ENCODE measurements at regions not wholly inside any gene's neighbourhood (a gene's known extent, or its start where the extent isn't known, plus 50 kb on each side); places are given as distances from the start of the nearest gene placed in this dataset.

DNA sequence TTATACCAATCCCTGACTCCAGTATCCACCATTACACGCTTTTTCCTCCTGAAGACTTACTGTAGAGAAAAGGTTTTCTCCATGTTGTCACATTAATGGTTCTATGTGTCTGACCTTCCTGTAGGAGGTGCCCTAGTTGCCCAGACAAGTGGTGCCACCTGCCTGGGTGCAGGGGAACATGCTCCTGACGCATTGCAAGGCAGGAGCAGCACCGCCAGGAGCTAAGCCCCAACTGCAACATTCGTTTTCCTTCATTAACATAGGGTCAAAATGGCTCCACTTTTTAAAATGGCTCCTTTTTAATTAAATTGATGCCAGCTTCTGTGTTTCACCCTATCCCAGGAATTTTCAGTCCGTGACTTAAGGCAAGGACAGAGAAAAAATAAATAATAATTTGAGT lies 220.1 kb upstream of the SAMSN1 start:
- no peak overlapping the region for H3K27ac ChIP-seq (ENCODE audit: low read length)

DNA sequence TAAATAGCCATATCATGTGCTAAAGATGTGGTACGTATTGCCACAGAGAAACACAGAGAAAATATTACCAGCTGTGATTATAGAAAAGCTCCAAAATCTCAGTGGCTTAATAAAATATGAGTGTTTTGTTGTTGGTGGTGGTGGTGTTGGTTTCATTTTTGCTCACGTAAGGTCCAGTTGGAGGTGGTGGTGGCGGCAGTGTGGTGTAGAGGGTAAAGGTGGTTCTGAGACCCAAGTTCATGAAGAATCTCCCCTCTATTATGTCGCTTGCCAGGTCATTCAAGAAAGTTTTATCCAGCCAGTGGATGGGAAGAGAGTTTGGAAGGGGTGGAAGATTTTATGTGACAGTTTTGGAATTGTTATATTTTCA lies 217.6 kb upstream of the SAMSN1 start:
- H3K27me3 ChIP-seq (ENCODE audit: control insufficient read depth, insufficient read depth, low read length) = no peaks in the 10 kb centered on the region
- H3K27ac ChIP-seq (ENCODE audit: low read length) = no peak overlapping the region
- no peak overlapping the region for H3K9ac ChIP-seq (ENCODE audit: low read length)
- no peaks in the 10 kb centered on the region for H3K4me1 ChIP-seq (ENCODE audit: control insufficient read depth, low read depth, low read length)
- no peaks in the 10 kb centered on the region for H3K36me3 ChIP-seq (ENCODE audit: control insufficient read depth, low read depth, low read length)
- no peak overlapping the region for H3K4me3 ChIP-seq (ENCODE audit: low read length)
- no peaks in the 10 kb centered on the region for H3K9me3 ChIP-seq (ENCODE audit: control insufficient read depth, low read depth, low read length)

More for the DNA sequence above, 220.1 kb upstream of the SAMSN1 start:
- H3K27me3 ChIP-seq (ENCODE audit: control insufficient read depth, insufficient read depth, low read length) = no peaks in the 10 kb centered on the region
- H3K4me1 ChIP-seq (ENCODE audit: control insufficient read depth, low read depth, low read length) = no peaks in the 10 kb centered on the region
- H3K36me3 ChIP-seq (ENCODE audit: control insufficient read depth, low read depth, low read length) = no peaks in the 10 kb centered on the region
- no peak overlapping the region for H3K4me3 ChIP-seq (ENCODE audit: low read length)
- no peaks in the 10 kb centered on the region for H3K9me3 ChIP-seq (ENCODE audit: control insufficient read depth, low read depth, low read length)
- H3K9ac ChIP-seq (ENCODE audit: low read length) = no peak overlapping the region

DNA sequence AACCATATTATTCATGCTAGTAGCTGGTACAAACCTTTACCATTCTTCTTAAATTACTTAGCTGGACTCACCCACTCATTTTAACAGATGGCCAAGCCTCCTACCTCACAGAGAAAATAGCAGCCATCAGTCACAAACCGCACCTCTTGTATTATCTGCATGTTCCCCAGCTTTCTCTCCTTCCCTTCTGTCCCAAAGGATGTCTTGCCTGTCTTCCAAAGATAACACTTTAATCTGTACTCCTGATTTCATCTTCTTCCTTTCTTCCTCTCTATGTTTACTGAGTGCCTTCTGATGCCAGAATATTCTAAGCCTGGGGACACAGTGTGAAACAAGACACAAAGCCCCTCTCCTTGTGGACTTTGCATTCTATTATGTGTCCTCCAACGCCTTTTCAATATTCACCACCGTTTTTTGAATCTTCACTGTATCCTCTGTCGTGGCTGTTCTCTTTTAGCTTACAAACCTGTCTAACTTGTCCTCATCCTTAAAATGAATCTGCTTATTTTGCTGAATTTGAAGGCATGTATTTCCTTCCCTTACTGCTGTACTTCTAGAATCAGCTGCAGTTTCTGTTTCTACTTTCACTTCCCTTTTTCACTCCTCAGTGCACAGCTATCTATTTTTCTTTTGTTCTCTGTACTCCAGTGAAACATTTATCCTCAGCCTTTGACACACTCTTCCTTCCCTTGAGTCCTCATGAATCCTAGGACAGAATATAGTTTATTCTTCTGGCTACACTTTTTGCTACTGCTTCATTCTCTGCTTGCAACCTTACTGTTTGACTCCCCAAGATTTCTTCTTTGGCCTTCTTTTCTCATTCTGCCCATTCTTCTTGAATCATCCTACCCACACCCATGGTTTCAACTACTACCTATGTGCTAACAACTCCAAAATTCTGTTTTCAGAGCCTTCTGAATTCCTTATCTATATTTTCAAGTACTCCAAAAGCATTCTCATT lies 216.9 kb upstream of the SAMSN1 start:
- no peaks in the 10 kb centered on the region for H3K4me1 ChIP-seq (ENCODE audit: control insufficient read depth, low read depth, low read length)
- H3K27me3 ChIP-seq (ENCODE audit: control insufficient read depth, insufficient read depth, low read length) = no peaks in the 10 kb centered on the region
- no peak overlapping the region for H3K9ac ChIP-seq (ENCODE audit: low read length)
- H3K27ac ChIP-seq (ENCODE audit: low read length) = no peak overlapping the region
- H3K36me3 ChIP-seq (ENCODE audit: control insufficient read depth, low read depth, low read length) = no peaks in the 10 kb centered on the region
- no peak overlapping the region for H3K4me3 ChIP-seq (ENCODE audit: low read length)
- no peaks in the 10 kb centered on the region for H3K9me3 ChIP-seq (ENCODE audit: control insufficient read depth, low read depth, low read length)

DNA sequence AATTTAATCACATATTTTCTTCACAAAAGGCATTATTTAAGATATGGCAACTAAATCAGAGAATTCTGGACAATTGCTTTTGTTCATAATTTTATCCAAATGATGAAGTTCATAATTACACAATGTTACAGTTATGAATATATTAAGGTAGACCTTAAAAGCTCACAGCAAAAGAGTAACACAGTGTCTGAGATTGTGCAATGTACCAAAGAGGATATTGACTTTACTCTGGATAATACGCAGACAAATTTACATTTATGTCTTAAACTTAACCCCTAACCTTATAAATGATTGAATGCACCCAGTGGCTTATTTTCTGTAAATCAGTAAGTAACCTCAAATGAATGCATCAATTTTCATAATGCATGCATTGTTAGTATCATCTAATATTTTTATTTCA lies 216.2 kb upstream of the SAMSN1 start:
- H3K4me3 ChIP-seq (ENCODE audit: low read length) = no peak overlapping the region
- no peaks in the 10 kb centered on the region for H3K4me1 ChIP-seq (ENCODE audit: control insufficient read depth, low read depth, low read length)
- no peak overlapping the region for H3K9ac ChIP-seq (ENCODE audit: low read length)
- no peaks in the 10 kb centered on the region for H3K36me3 ChIP-seq (ENCODE audit: control insufficient read depth, low read depth, low read length)
- no peaks in the 10 kb centered on the region for H3K9me3 ChIP-seq (ENCODE audit: control insufficient read depth, low read depth, low read length)
- no peak overlapping the region for H3K27ac ChIP-seq (ENCODE audit: low read length)
- no peaks in the 10 kb centered on the region for H3K27me3 ChIP-seq (ENCODE audit: control insufficient read depth, insufficient read depth, low read length)

DNA sequence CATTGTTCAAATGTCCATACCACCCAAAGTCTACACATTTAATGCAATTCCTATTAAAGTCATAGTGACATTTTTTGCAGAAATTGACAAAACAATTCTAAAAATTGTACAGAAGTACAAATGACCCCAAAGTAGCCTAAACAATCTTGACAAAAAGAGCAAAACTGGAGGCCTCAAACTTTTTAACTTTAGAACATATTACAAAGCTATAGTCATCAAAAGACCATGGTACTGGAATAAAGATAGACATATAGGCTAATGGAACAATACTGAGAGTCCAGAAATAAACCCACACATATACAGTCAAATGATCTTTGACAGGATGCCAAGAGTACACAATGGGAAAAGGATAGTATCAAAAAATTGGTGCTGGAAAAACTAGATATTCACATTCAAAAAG lies 213.2 kb upstream of the SAMSN1 start:
- Histone ChIP-seq H3K27me3 (ENCODE audit: control insufficient read depth, insufficient read depth, low read length) (no peaks in the 10 kb centered on the region), H3K36me3 (ENCODE audit: control insufficient read depth, low read depth, low read length) (no peaks in the 10 kb centered on the region), H3K4me3 (ENCODE audit: low read length) (no peak overlapping the region), H3K27ac (ENCODE audit: low read length) (no peak overlapping the region), H3K9ac (ENCODE audit: low read length) (no peak overlapping the region), H3K9me3 (ENCODE audit: control insufficient read depth, low read depth, low read length) (no peaks in the 10 kb centered on the region), H3K4me1 (ENCODE audit: control insufficient read depth, low read depth, low read length) (no peaks in the 10 kb centered on the region)

DNA sequence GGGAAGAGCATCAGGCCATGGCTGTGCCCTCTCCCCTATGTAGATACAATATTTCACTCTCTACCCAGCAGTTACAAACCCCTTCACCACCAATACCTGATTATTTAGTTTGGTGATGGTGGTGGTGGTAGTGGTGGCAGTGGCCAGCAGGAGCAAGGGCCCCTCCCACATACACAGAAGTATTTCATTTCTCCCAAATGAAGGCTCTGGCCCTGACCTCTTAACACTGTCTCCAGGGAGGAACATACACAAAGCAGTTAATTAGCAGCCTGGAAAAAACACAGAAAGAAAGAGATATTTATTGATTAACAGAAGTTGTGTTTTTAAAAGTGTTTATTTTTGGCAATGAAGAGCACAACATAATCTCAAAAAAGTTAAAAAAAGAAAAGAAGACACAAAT lies 212.7 kb upstream of the SAMSN1 start:
- Histone ChIP-seq H3K27me3 (ENCODE audit: control insufficient read depth, insufficient read depth, low read length) (no peaks in the 10 kb centered on the region), H3K9ac (ENCODE audit: low read length) (no peak overlapping the region), H3K27ac (ENCODE audit: low read length) (no peak overlapping the region), H3K4me1 (ENCODE audit: control insufficient read depth, low read depth, low read length) (no peaks in the 10 kb centered on the region), H3K9me3 (ENCODE audit: control insufficient read depth, low read depth, low read length) (no peaks in the 10 kb centered on the region), H3K4me3 (ENCODE audit: low read length) (no peak overlapping the region), H3K36me3 (ENCODE audit: control insufficient read depth, low read depth, low read length) (no peaks in the 10 kb centered on the region)

DNA sequence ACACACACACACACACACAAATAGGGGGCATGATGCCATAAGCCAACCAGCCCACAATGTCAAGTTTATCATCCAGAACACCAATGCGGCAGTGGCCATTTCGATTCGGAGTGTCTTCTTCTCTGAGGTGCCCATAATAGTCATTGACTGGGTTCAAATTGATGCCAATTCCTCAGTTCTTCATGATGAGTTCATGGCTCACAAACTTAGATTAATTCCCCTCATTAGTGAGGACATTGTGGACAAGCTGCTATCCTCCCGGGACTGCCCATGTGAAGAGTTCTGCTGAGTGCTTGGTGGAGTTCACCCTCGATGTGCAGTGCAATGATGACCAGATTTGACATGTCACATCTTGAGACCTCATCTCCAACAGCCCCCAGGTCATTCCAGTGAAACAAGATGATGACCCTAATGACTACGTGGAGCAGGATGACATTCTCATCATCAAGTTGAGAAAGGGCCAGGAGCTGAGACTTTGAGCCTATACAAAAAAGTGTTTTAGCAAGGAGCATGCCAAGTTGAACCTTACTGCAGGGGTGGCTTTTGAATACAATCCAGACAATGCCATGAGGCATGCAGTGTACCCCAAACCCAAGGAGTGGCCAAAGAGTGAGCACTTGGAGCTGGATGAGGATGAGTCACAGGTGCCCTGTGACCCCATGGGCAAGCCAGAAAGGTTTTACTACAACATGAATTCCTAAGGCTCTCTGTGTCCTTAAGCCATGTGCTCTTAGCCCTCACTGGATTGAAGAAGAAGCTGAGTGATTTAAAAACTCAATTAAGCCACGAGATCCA lies 211.6 kb upstream of the SAMSN1 start:
- Histone ChIP-seq H3K9me3 (ENCODE audit: control insufficient read depth, low read depth, low read length) (no peaks in the 10 kb centered on the region), H3K4me1 (ENCODE audit: control insufficient read depth, low read depth, low read length) (no peaks in the 10 kb centered on the region), H3K9ac (ENCODE audit: low read length) (no peak overlapping the region), H3K36me3 (ENCODE audit: control insufficient read depth, low read depth, low read length) (no peaks in the 10 kb centered on the region), H3K4me3 (ENCODE audit: low read length) (no peak overlapping the region), H3K27ac (ENCODE audit: low read length) (no peak overlapping the region), H3K27me3 (ENCODE audit: control insufficient read depth, insufficient read depth, low read length) (no peaks in the 10 kb centered on the region)

DNA sequence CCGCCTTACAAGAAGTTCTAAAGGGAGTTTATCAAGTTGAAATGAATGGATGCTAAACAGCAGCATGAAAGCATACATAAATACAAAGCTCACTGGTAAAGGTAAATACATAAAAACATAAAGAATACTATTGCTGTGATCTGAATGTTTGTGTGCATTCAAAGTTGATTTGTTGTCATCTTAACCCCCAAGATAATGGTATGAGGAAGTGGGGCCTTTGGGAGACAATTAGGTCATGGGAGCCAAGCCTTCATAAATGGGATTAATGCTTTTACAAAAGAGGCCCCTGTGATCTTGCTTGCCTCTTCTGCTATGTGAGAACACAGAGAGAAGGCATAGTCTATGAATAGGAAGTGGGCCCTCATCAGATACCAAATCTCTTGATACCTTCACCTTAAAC lies 209.0 kb upstream of the SAMSN1 start:
- no peaks in the 10 kb centered on the region for H3K4me1 ChIP-seq (ENCODE audit: control insufficient read depth, low read depth, low read length)
- no peak overlapping the region for H3K4me3 ChIP-seq (ENCODE audit: low read length)
- no peaks in the 10 kb centered on the region for H3K27me3 ChIP-seq (ENCODE audit: control insufficient read depth, insufficient read depth, low read length)
- no peak overlapping the region for H3K27ac ChIP-seq (ENCODE audit: low read length)
- H3K9ac ChIP-seq (ENCODE audit: low read length) = no peak overlapping the region
- no peaks in the 10 kb centered on the region for H3K9me3 ChIP-seq (ENCODE audit: control insufficient read depth, low read depth, low read length)
- no peaks in the 10 kb centered on the region for H3K36me3 ChIP-seq (ENCODE audit: control insufficient read depth, low read depth, low read length)

DNA sequence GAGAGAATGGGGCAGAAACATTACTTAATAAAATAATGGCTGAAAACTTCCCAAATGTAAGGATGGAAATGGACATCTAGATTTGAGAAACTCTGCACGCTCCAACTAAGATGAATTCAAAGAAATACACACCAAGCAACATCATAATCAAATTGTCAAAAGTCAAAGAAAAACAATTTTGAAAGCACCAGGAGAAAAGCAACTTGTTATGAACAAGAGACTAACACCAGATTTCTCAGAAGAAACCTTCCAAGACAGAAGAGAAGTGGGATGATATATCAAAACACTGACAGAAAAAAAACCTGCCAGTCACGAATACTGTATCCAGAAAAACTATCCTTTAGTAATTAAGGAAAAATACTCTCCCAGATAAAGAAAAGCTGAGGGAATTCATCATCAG lies 208.6 kb upstream of the SAMSN1 start:
- H3K27me3 ChIP-seq (ENCODE audit: control insufficient read depth, insufficient read depth, low read length) = no peaks in the 10 kb centered on the region
- H3K9me3 ChIP-seq (ENCODE audit: control insufficient read depth, low read depth, low read length) = no peaks in the 10 kb centered on the region
- H3K4me1 ChIP-seq (ENCODE audit: control insufficient read depth, low read depth, low read length) = no peaks in the 10 kb centered on the region
- H3K27ac ChIP-seq (ENCODE audit: low read length) = no peak overlapping the region
- no peak overlapping the region for H3K4me3 ChIP-seq (ENCODE audit: low read length)
- no peak overlapping the region for H3K9ac ChIP-seq (ENCODE audit: low read length)
- no peaks in the 10 kb centered on the region for H3K36me3 ChIP-seq (ENCODE audit: control insufficient read depth, low read depth, low read length)

DNA sequence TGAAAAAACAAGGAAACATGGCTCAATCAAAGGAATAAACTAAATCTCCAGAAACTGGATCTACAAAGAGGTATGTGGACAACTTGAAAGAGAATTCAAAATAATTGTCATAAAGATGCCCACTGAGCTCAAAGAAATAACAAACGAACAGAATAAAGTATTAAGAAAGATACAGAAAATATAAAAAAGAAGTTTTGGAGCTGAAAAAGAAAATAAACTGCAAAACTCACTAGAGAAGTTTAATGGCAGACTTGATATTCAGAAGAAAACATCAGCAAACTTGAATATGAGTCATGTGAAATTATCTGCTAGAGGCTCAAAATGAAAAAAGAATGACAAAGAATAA lies 208.1 kb upstream of the SAMSN1 start:
- Histone ChIP-seq H3K4me3 (ENCODE audit: low read length) (no peak overlapping the region), H3K4me1 (ENCODE audit: control insufficient read depth, low read depth, low read length) (no peaks in the 10 kb centered on the region), H3K9me3 (ENCODE audit: control insufficient read depth, low read depth, low read length) (no peaks in the 10 kb centered on the region), H3K9ac (ENCODE audit: low read length) (no peak overlapping the region), H3K27me3 (ENCODE audit: control insufficient read depth, insufficient read depth, low read length) (no peaks in the 10 kb centered on the region), H3K27ac (ENCODE audit: low read length) (no peak overlapping the region), H3K36me3 (ENCODE audit: control insufficient read depth, low read depth, low read length) (no peaks in the 10 kb centered on the region)

DNA sequence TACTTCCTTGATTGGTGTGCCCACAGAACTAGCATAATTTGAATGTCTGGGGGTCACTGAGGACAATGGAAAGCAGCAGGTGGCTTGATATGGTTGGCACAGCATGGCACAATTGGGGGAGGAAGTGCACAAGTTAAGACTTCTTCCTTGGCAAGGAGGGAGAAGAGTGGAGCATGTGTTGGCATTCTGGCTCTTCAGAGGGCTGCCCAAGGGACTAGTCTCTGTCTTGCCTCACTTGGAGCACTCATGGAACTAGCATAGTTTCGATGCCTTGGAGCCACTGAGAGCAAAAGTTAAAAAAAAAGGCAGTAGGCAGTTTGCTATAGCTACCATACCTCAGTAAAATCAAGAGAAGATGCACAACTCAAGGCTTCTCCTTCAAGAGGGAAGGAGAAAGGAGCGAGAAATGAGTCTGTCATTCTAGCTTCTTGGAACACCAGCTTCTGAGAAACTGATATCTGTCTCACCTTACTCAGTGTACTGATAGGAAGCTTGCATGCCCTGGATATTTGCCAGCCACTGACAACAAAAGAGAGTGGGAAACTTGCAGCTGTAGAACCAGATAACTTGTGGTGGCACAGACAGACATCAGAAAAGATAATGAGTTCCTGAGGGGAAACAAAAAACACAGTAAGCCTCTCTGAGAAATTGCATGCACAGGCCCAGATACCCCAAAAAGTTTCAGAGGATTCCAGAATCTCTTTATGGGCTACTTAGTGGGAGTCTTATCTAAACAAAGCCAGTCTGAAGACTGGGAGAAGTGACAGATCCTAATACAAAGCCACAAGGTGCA lies 207.5 kb upstream of the SAMSN1 start:
- H3K9ac ChIP-seq (ENCODE audit: low read length) = no peak overlapping the region
- no peaks in the 10 kb centered on the region for H3K9me3 ChIP-seq (ENCODE audit: control insufficient read depth, low read depth, low read length)
- H3K4me3 ChIP-seq (ENCODE audit: low read length) = no peak overlapping the region
- no peaks in the 10 kb centered on the region for H3K27me3 ChIP-seq (ENCODE audit: control insufficient read depth, insufficient read depth, low read length)
- no peak overlapping the region for H3K27ac ChIP-seq (ENCODE audit: low read length)
- no peaks in the 10 kb centered on the region for H3K4me1 ChIP-seq (ENCODE audit: control insufficient read depth, low read depth, low read length)
- H3K36me3 ChIP-seq (ENCODE audit: control insufficient read depth, low read depth, low read length) = no peaks in the 10 kb centered on the region
